Effector CD4-positive, alpha-beta T cell (primary cell): ENCODE measurements at regions not wholly inside any gene's neighbourhood (a gene's known extent, or its start where the extent isn't known, plus 50 kb on each side); places are given as distances from the start of the nearest gene placed in this dataset.

Experiments used
- DNase-seq: peaks from one replicate; pipeline ENCODE4 v3.0.0-alpha.2; 2020

DNA sequence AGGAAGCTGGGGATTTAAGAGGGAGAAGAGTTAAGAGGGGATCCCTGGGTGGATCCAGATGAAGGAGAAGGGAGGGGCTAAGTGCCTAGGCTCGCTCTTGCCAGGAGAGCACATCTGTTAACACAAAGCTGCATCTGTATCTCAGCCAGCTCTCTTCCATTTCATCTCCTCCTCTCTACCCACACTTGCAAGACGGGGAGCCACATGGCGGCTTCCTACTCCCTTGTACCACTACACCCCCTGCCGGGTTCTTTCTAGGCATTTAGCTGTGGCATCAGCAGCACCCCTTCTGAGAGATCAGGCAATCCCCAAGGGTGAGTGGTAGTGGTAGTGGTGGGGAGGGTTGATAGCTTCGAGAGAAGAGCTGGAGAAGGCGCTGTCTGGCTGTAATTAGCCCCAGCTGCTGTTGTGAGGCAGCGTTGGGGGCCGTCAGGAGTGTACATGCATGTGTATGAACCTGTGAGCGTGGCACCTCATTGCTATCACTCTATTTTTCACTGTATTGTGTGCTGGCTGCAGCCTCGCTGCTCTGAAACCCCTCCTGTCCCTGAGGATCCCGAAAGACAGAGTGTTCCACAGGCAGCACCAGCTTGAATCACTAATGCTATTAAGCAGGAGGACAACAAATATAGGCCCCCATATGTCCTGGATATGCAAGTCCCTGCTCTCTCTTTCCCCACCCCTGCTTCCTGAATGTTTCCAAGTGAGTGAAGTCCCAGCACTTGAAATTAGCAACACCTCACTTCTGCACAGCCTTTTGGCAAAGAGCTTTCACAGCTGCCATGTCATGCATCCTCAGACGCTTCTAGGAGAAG lies 73.7 kb downstream of the RTL9 start:
- DNase-seq, result no peak

DNA sequence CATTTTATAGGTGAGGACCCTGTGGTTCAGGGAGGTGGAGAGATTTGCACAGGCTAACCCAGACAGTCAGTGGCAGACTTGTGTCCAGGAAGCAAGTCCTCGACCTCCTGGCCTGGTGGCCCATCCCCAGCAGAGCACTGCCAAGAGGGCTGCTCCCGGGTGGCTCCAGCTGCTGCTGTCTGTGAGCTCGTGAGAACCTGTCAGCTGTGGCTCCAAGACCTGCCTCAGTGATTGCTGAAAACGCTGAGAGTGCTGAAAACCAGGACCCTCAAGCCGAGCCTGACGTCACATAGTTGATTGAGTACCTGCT lies 74.2 kb downstream of the RTL9 start:
- DNase-seq, result no peak

DNA sequence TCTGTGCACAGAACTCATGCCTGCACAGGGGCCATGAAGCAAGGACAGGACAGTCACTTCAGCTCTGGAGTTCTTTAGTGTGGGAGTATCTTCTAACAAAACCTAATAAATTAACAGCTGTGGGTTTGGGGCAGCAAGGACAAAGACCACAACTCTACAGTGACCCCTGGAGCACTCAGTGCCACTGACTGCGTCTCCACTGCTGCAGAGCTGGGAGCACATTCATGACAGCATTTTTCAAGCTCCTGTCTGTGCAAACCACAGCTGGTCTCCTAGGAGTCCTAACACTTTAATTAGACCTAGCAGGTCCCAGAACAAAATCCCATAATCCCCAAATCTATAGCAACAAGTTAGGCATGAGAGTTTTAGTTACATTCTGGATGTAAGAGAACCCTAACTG lies 76.5 kb downstream of the RTL9 start:
- DNase-seq, result no peak

GRCh38 chrX:110436523-110436922 lies 77.9 kb downstream of the RTL9 start:
- no peak for DNase-seq

- DNase-seq, result no peak
Measured at GRCh38 chrX:110437686-110438085, 79.0 kb downstream of the RTL9 start.

GRCh38 chrX:110440016-110440805 lies 81.6 kb downstream of the RTL9 start:
- DNase-seq, result no peak

- no peak for DNase-seq
Measured at GRCh38 chrX:110442635-110443034, 84.0 kb downstream of the RTL9 start.

DNA sequence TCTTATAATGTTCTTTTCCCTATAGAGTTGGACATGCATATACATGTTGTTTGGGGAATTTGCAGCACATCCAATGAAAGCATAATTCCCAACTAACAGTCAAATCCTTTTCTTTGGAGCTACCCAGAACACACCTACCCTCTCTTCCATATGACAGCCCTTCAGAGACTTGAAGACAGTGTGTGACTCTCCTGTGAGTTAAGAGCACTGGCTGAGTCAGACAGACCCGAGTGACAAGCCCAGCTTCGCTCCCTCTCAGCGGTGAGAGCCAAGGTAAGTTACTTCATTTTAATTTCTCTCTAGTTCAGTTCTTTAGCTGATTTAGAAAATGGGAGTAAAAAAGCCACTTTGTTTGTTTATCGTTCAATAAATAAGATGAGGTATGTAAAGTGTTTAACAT lies 86.3 kb downstream of the RTL9 start:
- DNase-seq, result no peak

DNA sequence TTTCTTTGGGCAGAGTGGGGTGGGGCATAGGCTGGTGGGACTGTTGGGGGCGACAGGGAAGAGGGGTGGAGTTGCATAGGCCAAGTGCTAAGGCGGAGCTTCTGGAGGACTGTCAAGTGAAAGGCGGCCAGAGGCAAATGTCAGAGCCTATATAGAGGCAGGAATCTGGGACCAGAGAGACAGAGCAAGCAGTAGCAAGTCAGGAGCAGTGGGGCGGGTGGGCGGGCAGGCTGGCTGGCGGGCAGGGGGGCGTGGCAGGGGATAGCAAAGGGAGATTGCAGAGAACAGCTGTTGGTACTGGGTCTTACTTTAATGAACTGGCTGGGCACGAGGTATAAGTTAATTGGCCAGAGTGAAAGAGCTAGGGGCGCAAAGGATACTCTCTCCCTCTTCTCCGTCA lies 89.8 kb downstream of the RTL9 start:
- no peak for DNase-seq

DNA sequence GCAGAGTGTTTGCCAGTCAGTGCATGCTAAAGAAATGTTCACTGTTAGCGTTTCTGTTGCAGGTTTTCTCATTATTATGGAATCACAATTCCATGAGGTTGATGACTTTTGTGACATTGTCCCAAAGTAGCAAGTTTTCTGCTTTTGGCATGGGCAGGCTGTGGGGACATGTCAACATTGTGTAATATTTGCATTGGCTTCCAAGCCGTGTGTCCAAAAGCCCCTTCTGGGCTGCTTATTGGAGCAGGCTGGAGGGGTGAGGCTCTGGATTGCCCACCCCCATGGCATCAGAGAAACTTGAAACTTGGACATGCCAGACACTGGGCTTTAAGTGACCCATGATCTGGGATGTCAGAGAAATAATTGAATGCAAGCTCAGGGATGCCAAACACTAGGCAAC lies 90.7 kb downstream of the RTL9 start:
- no peak for DNase-seq

DNA sequence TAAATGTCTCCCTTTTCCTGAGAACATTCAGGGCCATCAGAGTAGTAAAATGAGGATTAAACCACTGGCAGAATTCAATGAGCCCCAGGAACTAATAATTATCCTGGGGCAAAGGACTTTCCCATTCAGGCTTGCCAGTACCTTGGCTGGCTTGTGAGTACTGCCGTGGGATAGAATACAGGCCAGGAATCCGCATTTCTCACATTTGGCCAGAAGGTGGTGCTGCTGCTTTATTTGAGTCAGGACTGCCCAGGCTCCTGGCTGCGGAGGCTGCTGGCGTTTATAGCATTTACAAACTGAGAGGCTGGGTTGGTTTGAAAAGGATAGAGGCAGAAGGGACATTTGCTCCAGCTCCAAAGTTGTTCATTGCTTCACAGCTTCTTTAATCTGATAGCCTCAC lies 91.4 kb downstream of the RTL9 start:
- DNase-seq, result peak; percentile 30

- no peak for DNase-seq
Measured at GRCh38 chrX:110454336-110454735, 95.7 kb downstream of the RTL9 start.

DNA sequence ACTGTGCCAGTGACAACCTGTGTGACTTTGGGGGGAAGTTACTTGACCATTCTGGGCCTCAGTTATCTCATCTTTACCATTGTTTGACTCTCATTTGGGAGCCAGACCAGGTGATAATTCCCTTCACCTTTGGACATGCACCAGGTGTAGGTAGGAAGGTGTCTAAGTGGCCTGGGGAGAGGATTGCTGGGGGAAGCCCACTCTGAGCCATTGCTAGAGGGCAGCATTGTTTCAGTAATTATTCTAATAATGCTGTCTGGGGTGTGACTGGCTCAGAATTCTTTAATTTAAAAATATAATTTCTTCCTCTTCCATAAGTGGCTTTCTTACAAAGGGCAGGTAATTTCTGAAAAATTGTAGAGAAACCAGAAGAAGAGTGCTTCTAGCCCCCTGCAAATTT lies 104.3 kb downstream of the RTL9 start:
- DNase-seq, result no peak

- DNase-seq, result no peak
Measured at GRCh38 chrX:110466790-110467189, 108.1 kb downstream of the RTL9 start.

DNA sequence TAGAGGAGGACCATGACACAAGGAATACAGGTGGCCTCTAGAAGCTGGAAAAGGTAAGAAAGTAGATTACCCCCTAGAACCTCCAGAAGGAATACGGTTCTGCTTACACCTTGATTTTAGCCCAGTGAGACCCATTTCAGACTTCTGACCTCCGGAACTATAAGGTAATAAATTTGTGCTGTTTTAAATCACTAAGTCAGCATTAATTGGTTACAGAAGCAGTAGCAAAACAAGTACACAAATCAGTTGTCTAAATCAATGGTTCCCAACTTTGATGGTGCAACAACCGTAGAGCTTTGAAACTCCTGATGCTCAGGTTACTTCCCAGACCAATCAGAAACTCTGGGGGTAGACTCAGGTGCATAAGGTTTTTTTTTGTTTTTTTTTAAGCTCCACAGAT lies 113.6 kb downstream of the RTL9 start:
- no peak for DNase-seq

DNA sequence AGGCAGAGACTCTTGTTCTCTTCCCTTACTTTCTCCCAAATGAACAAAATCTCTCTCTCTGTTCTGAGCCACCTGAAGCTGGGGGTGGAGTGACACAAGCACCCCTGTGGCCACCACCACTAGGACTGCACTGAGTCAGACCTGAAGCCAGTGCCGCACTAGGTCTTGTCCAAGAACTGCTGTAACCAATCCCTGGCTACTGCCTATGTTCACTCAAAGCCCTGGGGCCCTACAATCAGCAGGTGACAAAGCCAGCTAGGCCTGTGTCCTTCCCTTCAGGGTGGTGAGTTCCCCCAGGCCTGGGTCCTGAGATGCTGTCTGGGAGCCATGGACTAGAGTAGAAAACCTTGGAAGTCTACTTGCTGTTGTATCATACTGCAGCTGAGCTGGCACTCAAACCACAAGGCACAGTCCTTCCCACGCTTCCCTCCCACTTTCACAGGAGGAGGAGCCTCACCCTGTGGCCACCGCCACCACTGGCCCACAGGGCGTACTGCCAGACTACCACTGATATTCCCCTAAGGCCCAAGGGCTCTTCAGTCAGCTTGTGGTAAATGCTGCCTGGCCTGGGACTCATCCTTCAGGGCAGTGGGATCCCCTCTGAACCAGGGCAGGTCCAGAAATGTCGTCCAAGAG lies 119.1 kb downstream of the RTL9 start:
- no peak for DNase-seq

DNA sequence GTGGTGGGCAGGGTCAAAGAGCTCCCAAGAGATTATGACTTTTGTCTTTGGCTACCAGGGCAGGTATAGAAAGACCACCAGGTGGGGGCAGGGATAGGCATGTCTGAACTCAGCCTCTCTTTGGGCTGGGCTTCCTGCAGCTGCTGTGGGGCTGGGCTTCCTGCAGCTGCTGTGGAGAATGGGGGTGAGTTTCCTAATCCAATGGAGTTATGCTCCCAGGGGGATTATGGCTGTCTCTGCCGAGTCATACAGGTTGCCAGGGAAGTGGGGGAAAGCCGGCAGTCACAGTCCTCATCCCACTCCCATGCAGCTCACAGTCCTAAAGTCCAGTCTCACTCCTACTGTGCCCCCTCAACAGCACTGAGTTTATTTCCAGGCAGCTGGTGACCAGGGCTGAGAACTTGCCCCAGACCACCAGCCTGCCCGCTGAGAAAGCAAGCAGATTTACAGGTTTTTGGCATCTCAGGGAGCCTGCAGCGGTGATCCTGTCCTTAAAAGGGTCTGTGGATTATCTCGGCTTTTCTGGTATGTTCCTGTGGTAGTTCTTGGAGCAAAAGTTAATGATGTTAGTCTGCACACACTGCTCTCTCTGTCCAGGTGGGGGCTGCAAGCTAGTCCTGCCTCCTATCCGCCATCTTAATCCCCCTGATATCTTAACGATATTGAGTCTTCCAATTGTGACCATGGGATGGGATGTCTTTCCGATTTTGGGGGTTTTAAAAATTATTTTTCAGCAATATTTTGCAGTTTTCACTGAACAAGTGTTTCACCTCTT lies 133.4 kb downstream of the RTL9 start:
- no peak for DNase-seq

DNA sequence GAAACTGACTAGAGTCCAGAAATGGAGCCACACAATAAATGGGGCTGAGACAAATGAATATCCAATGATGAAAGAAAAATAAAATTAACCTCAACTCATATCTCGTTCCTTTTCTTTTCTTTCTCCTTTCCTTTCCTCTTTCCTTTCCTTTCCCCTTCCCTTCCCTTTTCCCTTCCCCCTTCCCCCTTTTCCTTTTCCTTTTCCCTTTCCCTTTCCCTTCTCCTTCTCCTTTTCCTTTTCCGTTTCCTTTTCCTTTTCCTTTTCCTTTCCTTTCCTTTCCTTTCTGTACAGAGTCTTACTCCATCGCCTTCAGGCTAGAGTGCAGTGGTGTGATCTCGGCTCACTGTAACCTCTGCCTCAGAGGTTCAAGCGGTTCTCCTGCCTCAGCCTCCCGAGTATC lies 146.3 kb downstream of the RTL9 start:
- no peak for DNase-seq

GRCh38 chrX:110509755-110510532 lies 151.3 kb downstream of the RTL9 start:
- no peak for DNase-seq

DNA sequence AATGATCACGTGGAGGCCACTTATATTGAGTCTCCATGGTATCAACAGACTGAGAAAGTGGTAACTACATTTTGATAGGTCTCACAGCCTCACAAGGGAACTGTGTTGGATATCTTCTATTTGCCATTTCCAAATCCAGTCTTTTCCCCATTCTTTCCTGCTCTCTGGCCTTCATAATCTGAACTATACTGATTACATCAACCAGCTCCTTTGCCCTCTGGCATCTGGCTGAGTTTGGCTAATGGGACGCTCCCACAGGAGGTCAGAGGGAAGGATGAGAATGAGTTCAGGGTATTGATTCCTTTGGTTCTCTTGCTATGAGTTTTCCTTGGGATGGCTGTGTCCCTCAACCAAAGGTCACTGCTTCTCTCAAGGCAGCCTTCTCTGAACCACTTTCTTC lies 152.6 kb downstream of the RTL9 start:
- DNase-seq, result no peak

- no peak for DNase-seq
Measured at GRCh38 chrX:110512341-110512740, 153.7 kb downstream of the RTL9 start.

DNA sequence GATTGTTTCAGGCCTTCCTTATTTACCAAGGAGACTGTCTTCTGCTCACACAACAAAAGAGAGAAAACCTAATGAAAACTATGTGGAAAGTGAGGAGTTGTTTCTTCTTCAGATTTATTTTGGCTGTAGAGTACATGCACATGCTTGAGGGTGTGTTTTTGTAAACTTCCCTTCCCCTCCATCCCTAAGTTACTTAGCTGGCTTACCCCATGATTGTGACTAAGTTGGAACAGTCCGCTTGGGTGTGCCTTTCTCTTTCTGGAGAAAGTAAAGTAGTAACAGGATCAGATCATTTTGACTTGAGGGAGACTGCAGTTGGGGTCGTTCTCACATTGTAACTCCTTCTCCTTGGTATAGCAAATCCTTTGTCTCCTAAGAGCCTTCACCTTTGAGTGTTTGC lies 155.9 kb downstream of the RTL9 start:
- no peak for DNase-seq
